ENCODE measurements at regions not wholly inside any gene's neighbourhood (a gene's known extent, or its start where the extent isn't known, plus 50 kb on each side); places are given as distances from the start of the nearest gene placed in this dataset.
"Not testable (repeated sequence)": the region's sequence is repeated elsewhere in the genome, so short reads cannot be mapped to it uniquely, and the experiment has no call there.

DNA sequence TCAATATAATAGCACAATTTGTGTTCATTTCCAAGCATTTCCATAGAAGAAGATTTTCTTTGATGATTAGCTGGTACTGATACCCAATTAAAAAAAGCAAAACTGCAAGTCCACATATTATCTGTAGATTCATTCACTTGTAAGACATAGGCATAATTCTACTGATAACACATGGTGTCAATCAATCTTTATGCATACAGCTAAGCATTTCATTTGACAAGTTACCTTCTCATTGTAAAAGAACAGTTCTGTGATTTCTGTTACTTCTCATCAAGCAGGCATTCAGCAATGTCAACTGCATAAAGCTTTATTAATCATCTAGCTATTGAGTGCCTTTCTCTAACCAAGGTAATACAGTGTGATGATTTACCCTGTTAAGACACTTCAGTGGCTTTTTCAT is 672.0 kb downstream of the PLOD2 start:
- no peaks in the 10 kb centered on the region for H3K9me3 Mint-ChIP-seq (ENCODE audit: unreplicated experiment)

DNA sequence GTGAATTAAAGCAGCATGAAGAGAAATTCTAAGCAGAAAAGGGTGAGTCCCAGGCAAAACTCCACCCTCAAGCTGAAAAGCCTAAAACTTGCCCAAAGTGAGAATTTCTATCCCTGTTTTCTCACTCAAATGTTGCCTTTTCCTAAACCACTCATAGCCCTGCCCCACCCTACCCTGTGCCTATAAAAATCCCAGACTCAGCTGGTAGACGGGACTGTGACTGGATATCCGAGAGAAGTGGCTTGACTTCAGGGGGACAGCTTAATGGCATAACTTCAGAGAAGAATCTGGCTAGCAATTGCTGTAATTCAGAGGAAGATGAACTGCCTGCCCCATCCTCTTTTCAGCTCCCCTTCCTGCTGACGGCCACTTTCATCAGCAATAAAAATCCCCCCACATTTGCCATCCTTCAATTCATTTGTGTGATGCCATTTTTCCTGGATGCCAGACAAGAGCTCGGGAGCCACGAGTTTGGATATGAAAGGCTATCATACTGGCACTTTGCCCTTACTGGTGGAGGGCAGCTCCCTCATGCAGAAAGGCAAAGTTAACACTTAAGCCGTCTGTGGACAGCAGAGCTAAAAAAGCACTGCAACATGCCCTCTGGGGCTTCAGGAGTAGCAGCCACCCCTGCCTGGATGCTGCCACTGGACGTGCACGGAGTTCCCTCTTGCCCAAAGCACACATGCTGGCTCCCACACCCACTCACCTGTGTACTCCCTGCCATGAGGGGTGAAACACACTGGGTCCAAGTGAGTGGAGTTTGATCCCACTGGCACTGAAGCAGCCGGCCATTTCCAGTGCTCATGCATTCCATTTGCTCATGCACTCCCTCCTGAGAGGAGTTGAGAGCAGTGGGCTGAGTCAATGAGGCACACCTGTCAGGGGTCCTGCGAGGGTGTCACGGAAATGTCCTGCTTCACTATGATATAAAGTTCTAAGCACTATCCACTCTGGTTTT is 670.6 kb downstream of the PLOD2 start:
- H3K4me2 ChIP-seq (ENCODE audit: low read length) = no peak overlapping the region
- Mint-ChIP-seq H3K27me3 (ENCODE audit: low read depth, unreplicated experiment) (no peaks in the 10 kb centered on the region), H3K27ac (ENCODE audit: unreplicated experiment) (no peak overlapping the region), H3K9me3 (ENCODE audit: unreplicated experiment) (no peaks in the 10 kb centered on the region), H3K4me3 (ENCODE audit: unreplicated experiment) (no peak overlapping the region), H3K4me1 (ENCODE audit: low read depth, unreplicated experiment) (no peaks in the 10 kb centered on the region), H3K36me3 (ENCODE audit: low read depth, unreplicated experiment) (no peaks in the 10 kb centered on the region)
- no peaks in the 10 kb centered on the region for H3K36me3 ChIP-seq (ENCODE audit: insufficient read depth, low read length)
- no peaks in the 10 kb centered on the region for H3K79me2 ChIP-seq (ENCODE audit: insufficient read depth, low read length)
- no peak for TF ChIP-seq EZH2 (IDR thresholded peaks at IDR 0.05; ENCODE audit: insufficient read depth, low read length)
- TF ChIP-seq, protein P1, sequence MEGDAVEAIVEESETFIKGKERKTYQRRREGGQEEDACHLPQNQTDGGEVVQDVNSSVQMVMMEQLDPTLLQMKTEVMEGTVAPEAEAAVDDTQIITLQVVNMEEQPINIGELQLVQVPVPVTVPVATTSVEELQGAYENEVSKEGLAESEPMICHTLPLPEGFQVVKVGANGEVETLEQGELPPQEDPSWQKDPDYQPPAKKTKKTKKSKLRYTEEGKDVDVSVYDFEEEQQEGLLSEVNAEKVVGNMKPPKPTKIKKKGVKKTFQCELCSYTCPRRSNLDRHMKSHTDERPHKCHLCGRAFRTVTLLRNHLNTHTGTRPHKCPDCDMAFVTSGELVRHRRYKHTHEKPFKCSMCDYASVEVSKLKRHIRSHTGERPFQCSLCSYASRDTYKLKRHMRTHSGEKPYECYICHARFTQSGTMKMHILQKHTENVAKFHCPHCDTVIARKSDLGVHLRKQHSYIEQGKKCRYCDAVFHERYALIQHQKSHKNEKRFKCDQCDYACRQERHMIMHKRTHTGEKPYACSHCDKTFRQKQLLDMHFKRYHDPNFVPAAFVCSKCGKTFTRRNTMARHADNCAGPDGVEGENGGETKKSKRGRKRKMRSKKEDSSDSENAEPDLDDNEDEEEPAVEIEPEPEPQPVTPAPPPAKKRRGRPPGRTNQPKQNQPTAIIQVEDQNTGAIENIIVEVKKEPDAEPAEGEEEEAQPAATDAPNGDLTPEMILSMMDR (IDR thresholded peaks at IDR 0.05; ENCODE audit: insufficient read depth, low read depth, low read length) = no peak
- no peaks in the 10 kb centered on the region for H3K9me3 ChIP-seq (ENCODE audit: insufficient read depth, low read depth, low read length)
- H3K27ac ChIP-seq (ENCODE audit: low read depth, low read length) = no peak overlapping the region
- H3K27me3 ChIP-seq (ENCODE audit: insufficient read depth, low read length) = no peaks in the 10 kb centered on the region
- DNase-seq (ENCODE audit: low read depth) (no peak), FAIRE-seq (no peak)
- H3K4me1 ChIP-seq (ENCODE audit: insufficient read depth, low read length) = no peaks in the 10 kb centered on the region
- no peaks in the 10 kb centered on the region for H4K20me1 ChIP-seq (ENCODE audit: insufficient read depth, low read length)
- H2AFZ ChIP-seq (ENCODE audit: low read depth, low read length) = no peak overlapping the region
- no peak overlapping the region for H3K4me3 ChIP-seq (ENCODE audit: insufficient read depth, low read depth, low read length)
- no peak overlapping the region for H3K9ac ChIP-seq (ENCODE audit: low read length)

More for the DNA sequence above, 672.0 kb downstream of the PLOD2 start:
- Histone ChIP-seq H2AFZ (ENCODE audit: low read depth, low read length) (no peak overlapping the region), H3K27ac (ENCODE audit: low read depth, low read length) (no peak overlapping the region), H3K4me2 (ENCODE audit: low read length) (no peak overlapping the region), H3K4me3 (ENCODE audit: insufficient read depth, low read depth, low read length) (no peak overlapping the region), H3K9ac (ENCODE audit: low read length) (no peak overlapping the region), H3K36me3 (ENCODE audit: insufficient read depth, low read length) (no peaks in the 10 kb centered on the region), H3K27me3 (ENCODE audit: insufficient read depth, low read length) (no peaks in the 10 kb centered on the region), H4K20me1 (ENCODE audit: insufficient read depth, low read length) (no peaks in the 10 kb centered on the region), H3K4me1 (ENCODE audit: insufficient read depth, low read length) (no peaks in the 10 kb centered on the region), H3K79me2 (ENCODE audit: insufficient read depth, low read length) (no peaks in the 10 kb centered on the region), H3K9me3 (ENCODE audit: insufficient read depth, low read depth, low read length) (no peaks in the 10 kb centered on the region)
- no peak overlapping the region for H3K4me3 Mint-ChIP-seq (ENCODE audit: unreplicated experiment)
- H3K27me3 Mint-ChIP-seq (ENCODE audit: low read depth, unreplicated experiment) = no peaks in the 10 kb centered on the region
- H3K36me3 Mint-ChIP-seq (ENCODE audit: low read depth, unreplicated experiment) = no peaks in the 10 kb centered on the region
- H3K27ac Mint-ChIP-seq (ENCODE audit: unreplicated experiment) = no peak overlapping the region
- FAIRE-seq (no peak), DNase-seq (ENCODE audit: low read depth) (no peak)
- no peak for TF ChIP-seq EZH2 (IDR thresholded peaks at IDR 0.05; ENCODE audit: insufficient read depth, low read length)
- TF ChIP-seq, protein P1 (IDR thresholded peaks at IDR 0.05; ENCODE audit: insufficient read depth, low read depth, low read length) = no peak
- H3K4me1 Mint-ChIP-seq (ENCODE audit: low read depth, unreplicated experiment) = no peaks in the 10 kb centered on the region

- H3K27ac ChIP-seq (ENCODE audit: low read depth, low read length) = no peak overlapping the region
- no peaks in the 10 kb centered on the region for H3K27me3 ChIP-seq (ENCODE audit: insufficient read depth, low read length)
- FAIRE-seq (no peak), DNase-seq (ENCODE audit: low read depth) (no peak)
- H3K4me1 Mint-ChIP-seq (ENCODE audit: low read depth, unreplicated experiment) = no peaks in the 10 kb centered on the region
- H3K4me1 ChIP-seq (ENCODE audit: insufficient read depth, low read length) = no peaks in the 10 kb centered on the region
- TF ChIP-seq, protein P1 (IDR thresholded peaks at IDR 0.05; ENCODE audit: insufficient read depth, low read depth, low read length) = no peak
- TF ChIP-seq EZH2 (IDR thresholded peaks at IDR 0.05; ENCODE audit: insufficient read depth, low read length) = no peak
- H3K36me3 Mint-ChIP-seq (ENCODE audit: low read depth, unreplicated experiment) = no peaks in the 10 kb centered on the region
- no peaks in the 10 kb centered on the region for H3K9me3 ChIP-seq (ENCODE audit: insufficient read depth, low read depth, low read length)
- H3K36me3 ChIP-seq (ENCODE audit: insufficient read depth, low read length) = no peaks in the 10 kb centered on the region
- H3K27ac Mint-ChIP-seq (ENCODE audit: unreplicated experiment) = no peak overlapping the region
- no peaks in the 10 kb centered on the region for H4K20me1 ChIP-seq (ENCODE audit: insufficient read depth, low read length)
- H3K79me2 ChIP-seq (ENCODE audit: insufficient read depth, low read length) = no peaks in the 10 kb centered on the region
- no peaks in the 10 kb centered on the region for H3K27me3 Mint-ChIP-seq (ENCODE audit: low read depth, unreplicated experiment)
- no peak overlapping the region for H3K4me3 Mint-ChIP-seq (ENCODE audit: unreplicated experiment)
- no peak overlapping the region for H2AFZ ChIP-seq (ENCODE audit: low read depth, low read length)
- H3K9ac ChIP-seq (ENCODE audit: low read length) = no peak overlapping the region
- no peaks in the 10 kb centered on the region for H3K9me3 Mint-ChIP-seq (ENCODE audit: unreplicated experiment)
- no peak overlapping the region for H3K4me3 ChIP-seq (ENCODE audit: insufficient read depth, low read depth, low read length)
- no peak overlapping the region for H3K4me2 ChIP-seq (ENCODE audit: low read length)
Measured at GRCh38 chr3:145492456-145492855, 668.5 kb downstream of the PLOD2 start.

DNA sequence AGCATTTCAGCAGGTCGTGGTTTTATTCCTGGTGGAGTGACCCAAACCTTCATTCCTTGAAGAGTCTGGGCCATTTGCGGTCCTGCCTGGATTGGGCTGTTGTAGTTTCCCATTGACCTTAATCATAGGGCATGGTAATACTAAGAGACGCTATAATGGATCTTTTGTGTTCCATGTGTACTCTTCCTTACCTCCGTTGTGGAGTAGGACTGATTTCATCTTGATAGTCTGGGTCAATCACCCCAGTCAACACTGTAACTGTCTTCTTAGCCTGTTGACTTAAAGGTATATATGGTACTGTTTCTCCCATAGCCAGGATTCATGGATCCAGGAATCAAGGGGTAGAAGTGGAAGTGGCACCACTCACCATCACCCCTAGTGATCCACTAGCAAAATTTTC is 643.6 kb downstream of the PLOD2 start:
- not testable (repeated sequence) for H3K27ac Mint-ChIP-seq (ENCODE audit: unreplicated experiment)

More for the DNA sequence above, 643.6 kb downstream of the PLOD2 start:
- not testable (repeated sequence) for H3K36me3 Mint-ChIP-seq (ENCODE audit: low read depth, unreplicated experiment); H3K4me3 Mint-ChIP-seq (ENCODE audit: unreplicated experiment); H2AFZ ChIP-seq (ENCODE audit: low read depth, low read length); H3K27me3 Mint-ChIP-seq (ENCODE audit: low read depth, unreplicated experiment); H3K27ac ChIP-seq (ENCODE audit: low read depth, low read length); H3K9ac ChIP-seq (ENCODE audit: low read length); H3K36me3 ChIP-seq (ENCODE audit: insufficient read depth, low read length); H3K4me3 ChIP-seq (ENCODE audit: insufficient read depth, low read depth, low read length); H3K4me1 Mint-ChIP-seq (ENCODE audit: low read depth, unreplicated experiment); H3K4me1 ChIP-seq (ENCODE audit: insufficient read depth, low read length); H3K27me3 ChIP-seq (ENCODE audit: insufficient read depth, low read length); DNase-seq (ENCODE audit: low read depth); H3K9me3 Mint-ChIP-seq (ENCODE audit: unreplicated experiment); H4K20me1 ChIP-seq (ENCODE audit: insufficient read depth, low read length); H3K9me3 ChIP-seq (ENCODE audit: insufficient read depth, low read depth, low read length); H3K79me2 ChIP-seq (ENCODE audit: insufficient read depth, low read length); FAIRE-seq; H3K4me2 ChIP-seq (ENCODE audit: low read length)

Measured in astrocyte (in vitro differentiated cells and primary cell).